ENCODE measurements at regions not wholly inside any gene's neighbourhood (a gene's known extent, or its start where the extent isn't known, plus 50 kb on each side); places are given as distances from the start of the nearest gene placed in this dataset.

DNA sequence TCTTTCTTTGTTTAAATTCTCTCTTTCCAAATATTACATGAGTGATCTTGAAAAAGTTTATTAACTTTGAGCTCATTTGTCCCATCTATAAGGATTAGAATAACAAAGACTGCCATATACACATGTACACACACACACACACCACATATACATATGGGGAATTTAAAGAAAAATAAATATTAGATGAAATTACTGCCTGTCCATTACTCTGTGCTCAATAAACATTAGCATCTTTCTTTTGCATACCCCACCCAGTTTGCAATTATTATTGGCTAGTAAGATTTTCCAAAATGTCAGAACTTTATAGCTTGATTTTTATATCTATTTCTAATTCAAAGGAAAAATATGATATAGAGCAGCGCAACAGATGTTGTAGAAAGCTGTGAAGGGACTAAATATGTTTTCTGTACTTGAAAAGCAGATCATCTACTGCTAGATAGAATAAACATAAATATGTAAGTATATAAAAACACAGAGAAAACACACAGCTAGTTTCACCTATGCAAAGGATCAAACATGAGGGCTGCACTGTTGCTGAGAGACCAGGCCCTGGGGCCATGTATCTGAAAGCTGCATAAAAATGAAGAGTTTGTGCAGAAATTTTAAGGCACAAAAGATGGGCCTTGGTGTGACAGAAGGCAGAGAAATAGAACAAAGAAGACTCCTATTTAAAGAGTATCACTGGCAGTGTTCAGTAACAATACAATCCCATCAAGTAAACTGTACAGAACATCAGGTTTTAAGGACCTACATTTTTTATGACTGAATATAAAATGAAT, 114.2 kb upstream of the NECTIN3 start:
- Histone ChIP-seq H3K4me1 (ENCODE audit: insufficient read depth, low read length) (no peaks in the 10 kb centered on the region), H3K9me3 (ENCODE audit: control insufficient read depth, insufficient read depth, low read length) (no peaks in the 10 kb centered on the region), H3K36me3 (ENCODE audit: insufficient read depth, low read length) (no peaks in the 10 kb centered on the region), H3K9ac (ENCODE audit: low read depth, low read length) (no peak overlapping the region)

DNA sequence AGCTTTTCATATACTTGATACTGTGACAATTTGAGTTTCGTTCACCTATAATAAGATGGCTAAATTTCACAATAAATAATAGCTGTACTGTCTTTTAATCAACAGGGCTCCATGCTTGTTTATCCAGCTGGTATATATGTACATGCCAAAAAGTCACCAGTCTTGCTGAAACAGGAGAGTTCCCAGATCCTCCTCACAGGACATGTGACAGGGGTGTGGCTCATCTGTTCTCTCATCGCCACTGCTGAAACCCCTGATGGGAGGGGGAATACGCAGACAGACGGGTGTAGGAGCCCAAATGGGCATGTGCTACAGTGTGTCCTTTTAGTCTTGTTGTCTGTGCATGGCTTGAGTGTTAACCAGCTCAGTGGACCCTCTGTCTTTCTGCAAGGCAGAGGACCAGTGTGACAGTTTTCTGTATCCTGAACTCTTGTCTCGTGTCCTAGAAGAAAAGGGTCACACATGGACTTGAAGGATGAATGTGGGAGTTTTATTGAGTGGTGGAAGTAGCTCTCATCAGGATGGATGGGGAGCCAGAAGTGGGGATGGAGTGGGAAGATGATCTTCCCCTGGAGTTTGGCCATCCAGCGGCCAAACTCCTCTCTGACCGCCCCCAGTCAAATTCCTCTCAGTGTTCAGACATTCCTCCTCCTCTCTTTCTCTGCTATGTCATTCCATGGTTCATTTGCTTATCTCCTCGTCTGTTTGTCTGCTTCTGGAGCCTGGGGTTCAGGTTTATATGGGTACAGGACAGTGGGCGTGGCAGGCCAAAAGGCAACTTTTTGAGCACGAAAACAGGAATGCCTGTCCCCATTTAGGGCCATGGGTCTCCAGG, 113.1 kb upstream of the NECTIN3 start:
- Histone ChIP-seq H3K9me3 (ENCODE audit: control insufficient read depth, insufficient read depth, low read length) (no peaks in the 10 kb centered on the region), H3K9ac (ENCODE audit: low read depth, low read length) (no peak overlapping the region), H3K36me3 (ENCODE audit: insufficient read depth, low read length) (no peaks in the 10 kb centered on the region), H3K4me1 (ENCODE audit: insufficient read depth, low read length) (no peaks in the 10 kb centered on the region)

DNA sequence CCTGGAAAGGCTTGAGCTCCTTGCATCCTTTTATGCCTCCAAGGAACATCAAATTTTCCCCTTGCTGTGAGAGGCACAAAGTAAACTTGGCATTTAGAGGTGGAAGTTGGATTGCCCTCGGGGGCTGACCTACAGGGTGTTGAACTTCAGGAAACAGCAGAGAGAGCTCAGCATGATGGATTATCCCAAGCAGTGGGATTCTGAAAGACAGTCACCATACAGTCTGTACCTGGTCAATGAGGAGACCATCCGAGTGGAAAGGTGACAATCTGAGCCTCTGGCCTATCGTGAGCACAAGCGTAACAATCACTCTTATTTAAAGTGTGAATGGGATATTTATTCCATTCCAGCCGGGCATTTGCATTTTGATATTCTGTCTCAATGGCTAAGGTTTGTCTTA, 105.6 kb upstream of the NECTIN3 start:
- no peaks in the 10 kb centered on the region; the same call in 1 of the 2 replicates for H3K36me3 ChIP-seq (ENCODE audit: insufficient read depth, low read length)
- no peaks in the 10 kb centered on the region for H3K4me1 ChIP-seq (ENCODE audit: insufficient read depth, low read length)
- peaks cover 36% of the 10 kb centered on the region for H3K9me3 ChIP-seq (ENCODE audit: control insufficient read depth, insufficient read depth, low read length)
- H3K9ac ChIP-seq (ENCODE audit: low read depth, low read length): no peak overlapping the region

DNA sequence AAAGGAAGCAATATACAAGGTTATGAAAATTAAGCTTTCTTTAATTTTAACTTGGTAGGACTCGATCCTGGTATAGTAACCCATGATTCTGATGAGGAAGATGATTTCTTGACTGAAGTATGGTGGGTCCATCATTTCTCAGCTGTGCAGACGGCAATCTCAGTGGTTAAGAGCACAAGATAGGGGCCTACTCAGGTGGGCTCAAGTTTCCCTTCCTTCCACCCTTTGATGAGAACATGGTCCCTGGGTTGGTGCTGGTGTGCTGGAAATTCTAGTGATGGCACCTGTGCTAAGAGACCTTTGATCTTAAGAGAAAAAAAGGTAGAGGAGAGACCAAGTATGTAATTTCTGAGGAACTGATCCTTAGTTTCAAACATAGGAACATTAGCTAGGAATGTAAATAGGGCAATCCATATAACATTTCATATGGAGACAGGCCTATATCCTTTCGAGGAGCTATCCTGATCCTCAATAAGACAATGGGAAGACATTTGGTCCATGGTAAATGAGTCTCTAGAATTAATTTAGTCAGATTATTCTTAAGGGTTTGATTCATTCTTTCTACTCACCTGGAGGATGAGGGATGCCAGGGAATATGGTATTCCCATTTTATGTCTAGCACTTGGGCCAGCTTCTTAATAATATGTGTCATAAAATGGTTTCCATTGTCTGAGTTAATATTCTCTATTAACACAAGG, 104.5 kb upstream of the NECTIN3 start:
- Histone ChIP-seq H3K9me3 (ENCODE audit: control insufficient read depth, insufficient read depth, low read length) (peaks cover 41% of the 10 kb centered on the region), H3K9ac (ENCODE audit: low read depth, low read length) (no peak overlapping the region), H3K36me3 (ENCODE audit: insufficient read depth, low read length) (no peaks in the 10 kb centered on the region; the same call in 1 of the 2 replicates), H3K4me1 (ENCODE audit: insufficient read depth, low read length) (no peaks in the 10 kb centered on the region)

DNA sequence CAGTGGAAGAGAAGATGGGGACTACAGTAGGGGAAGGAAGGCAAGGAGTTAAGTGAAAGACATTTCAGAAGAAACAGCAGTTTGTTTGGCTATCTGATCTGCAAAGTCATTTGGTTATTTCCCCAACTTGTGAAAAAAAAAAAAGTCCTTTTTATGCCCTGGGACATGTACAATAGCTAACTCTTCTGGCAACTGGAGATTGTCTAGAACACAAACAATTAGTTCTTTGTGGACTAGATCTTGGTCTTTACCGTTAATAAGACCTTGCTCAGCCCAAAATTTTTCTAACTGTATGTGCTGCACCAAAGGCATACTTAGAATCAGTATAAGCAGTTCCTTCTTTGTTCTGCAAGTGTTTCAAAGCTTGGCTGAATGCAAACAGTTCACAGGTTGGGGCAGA, 103.5 kb upstream of the NECTIN3 start:
- no peak overlapping the region for H3K9ac ChIP-seq (ENCODE audit: low read depth, low read length)
- H3K4me1 ChIP-seq (ENCODE audit: insufficient read depth, low read length): no peaks in the 10 kb centered on the region
- no peaks in the 10 kb centered on the region; the same call in 1 of the 2 replicates for H3K36me3 ChIP-seq (ENCODE audit: insufficient read depth, low read length)
- H3K9me3 ChIP-seq (ENCODE audit: control insufficient read depth, insufficient read depth, low read length): peaks cover 41% of the 10 kb centered on the region

DNA sequence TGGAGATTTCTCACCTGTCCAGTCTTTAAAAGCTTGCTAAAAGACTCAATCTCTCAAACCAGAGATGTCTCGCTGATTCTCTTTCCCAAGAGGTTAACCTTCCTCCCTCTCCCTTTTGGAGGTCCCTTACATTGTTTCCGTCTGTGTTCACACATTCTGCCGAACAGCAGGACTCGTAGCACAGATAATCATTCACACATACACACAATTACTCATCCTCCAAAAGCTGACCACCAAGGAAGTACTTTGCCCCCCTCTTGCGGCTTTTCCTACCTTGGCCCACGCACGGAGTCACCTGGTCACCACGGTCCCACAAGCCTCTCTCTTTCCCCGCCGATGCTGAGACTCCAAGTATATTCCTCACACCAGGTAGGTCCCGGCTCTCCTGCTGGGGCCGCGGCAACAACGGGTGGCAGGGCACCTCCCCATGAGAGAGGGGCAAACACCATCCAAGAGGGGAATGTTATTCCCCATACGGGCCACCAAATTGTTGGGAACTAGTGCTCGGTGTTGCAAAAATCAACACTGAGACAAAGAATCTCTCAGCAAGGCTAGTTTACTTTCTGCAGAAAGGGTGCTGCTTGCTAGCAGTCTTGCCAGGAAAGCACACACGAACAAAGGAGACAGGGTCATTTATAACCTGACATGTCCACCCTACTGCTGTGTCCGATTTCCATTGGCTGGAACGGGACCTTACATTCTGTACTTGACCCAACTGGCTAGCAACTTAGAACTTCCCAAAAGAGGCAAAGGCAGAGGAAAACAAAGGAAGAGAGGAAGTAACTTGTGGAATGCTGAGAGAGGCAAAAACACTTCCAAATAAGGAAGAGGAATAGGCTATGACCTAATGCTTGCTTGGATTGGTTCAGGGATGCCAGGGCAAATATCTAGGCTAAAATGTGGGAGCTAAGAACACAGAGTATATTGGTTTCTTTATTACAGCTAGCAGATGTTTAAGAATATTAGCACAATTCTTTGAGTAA, 102.1 kb upstream of the NECTIN3 start:
- peaks cover 36% of the 10 kb centered on the region for H3K9me3 ChIP-seq (ENCODE audit: control insufficient read depth, insufficient read depth, low read length)
- no peak overlapping the region for H3K9ac ChIP-seq (ENCODE audit: low read depth, low read length)
- H3K36me3 ChIP-seq (ENCODE audit: insufficient read depth, low read length): no peaks in the 10 kb centered on the region
- H3K4me1 ChIP-seq (ENCODE audit: insufficient read depth, low read length): no peaks in the 10 kb centered on the region

DNA sequence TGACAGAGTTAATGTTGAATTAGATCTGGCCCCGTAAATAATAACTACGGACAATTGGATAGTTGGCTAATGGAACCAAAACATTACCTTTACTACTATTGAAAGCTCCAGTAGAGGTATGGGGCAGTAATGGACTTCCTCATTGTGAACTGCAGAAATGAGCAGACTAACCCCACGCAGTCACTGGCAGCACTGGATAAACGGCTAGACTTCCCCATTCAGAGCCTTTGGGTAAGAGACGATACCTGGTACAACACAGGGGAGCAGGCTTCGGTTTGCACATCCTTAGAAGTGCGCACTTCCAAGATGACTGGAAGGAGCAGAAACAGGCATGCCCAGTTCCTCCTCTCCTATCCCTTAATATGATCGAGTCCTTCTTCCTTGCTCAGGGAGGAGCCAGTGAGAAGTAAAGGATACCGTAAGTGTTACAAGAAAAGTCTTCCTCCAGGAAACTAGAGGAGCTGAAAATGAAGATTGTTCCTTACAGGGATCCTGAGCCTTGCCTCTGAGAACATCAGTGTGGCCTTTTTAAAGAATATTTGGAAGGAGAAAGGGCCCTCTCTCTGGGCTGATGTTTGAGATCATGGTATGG, 100.5 kb upstream of the NECTIN3 start:
- Histone ChIP-seq H3K9me3 (ENCODE audit: control insufficient read depth, insufficient read depth, low read length) (peaks cover 24% of the 10 kb centered on the region), H3K4me1 (ENCODE audit: insufficient read depth, low read length) (no peaks in the 10 kb centered on the region), H3K9ac (ENCODE audit: low read depth, low read length) (no peak overlapping the region), H3K36me3 (ENCODE audit: insufficient read depth, low read length) (no peaks in the 10 kb centered on the region)

DNA sequence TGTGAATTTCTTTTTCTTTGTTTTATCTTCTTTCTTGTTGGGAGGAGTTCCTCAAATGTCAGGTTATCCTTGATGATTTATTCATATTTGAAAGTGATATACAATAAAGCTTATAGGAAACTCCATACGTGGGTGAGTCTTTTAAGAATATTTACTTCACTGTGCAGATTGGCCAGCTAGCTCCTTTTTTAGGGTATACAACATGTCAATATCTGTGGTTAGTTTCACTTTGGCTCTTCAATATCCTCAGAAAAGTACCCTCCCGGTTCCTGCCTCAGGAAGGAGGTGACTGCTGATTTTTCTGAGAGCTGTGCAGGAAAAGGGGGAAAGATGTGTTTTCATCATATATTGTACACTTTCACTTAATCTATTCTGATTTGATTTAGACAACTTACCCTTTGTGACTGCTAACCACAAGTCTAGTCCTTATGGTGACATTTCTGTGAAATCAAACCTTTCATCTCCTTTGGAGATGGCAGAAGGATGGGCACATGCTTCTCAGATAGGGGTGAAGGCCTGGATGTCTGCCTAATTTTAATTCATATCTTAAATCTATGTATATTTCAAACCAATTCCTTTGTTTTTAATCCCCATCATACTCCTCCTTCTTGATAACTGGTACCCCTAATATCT, 98.2 kb upstream of the NECTIN3 start:
- no peaks in the 10 kb centered on the region for H3K36me3 ChIP-seq (ENCODE audit: insufficient read depth, low read length)
- no peak overlapping the region for H3K9ac ChIP-seq (ENCODE audit: low read depth, low read length)
- H3K4me1 ChIP-seq (ENCODE audit: insufficient read depth, low read length): no peaks in the 10 kb centered on the region
- peaks cover 23% of the 10 kb centered on the region for H3K9me3 ChIP-seq (ENCODE audit: control insufficient read depth, insufficient read depth, low read length)

DNA sequence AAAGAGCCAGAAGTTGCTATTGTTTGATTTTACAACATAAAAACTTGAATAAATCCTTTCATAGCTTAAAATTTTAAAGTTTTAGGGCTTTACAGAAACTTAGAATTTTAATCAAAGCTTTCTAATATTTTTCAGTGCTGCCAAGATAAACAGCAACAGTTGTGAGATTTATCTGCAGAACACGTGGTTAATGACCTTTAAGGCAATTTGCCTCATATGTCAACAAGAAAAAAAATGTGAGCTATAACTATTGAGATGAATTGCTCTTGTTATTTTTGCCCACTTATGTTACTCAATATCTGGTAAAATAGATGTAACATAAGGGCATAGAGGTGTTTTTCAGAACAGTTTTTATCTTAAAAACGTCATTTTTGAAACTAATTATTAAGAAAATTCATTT, 96.7 kb upstream of the NECTIN3 start:
- no peaks in the 10 kb centered on the region for H3K4me1 ChIP-seq (ENCODE audit: insufficient read depth, low read length)
- H3K9ac ChIP-seq (ENCODE audit: low read depth, low read length): no peak overlapping the region
- peaks cover 12% of the 10 kb centered on the region for H3K9me3 ChIP-seq (ENCODE audit: control insufficient read depth, insufficient read depth, low read length)
- no peaks in the 10 kb centered on the region for H3K36me3 ChIP-seq (ENCODE audit: insufficient read depth, low read length)

DNA sequence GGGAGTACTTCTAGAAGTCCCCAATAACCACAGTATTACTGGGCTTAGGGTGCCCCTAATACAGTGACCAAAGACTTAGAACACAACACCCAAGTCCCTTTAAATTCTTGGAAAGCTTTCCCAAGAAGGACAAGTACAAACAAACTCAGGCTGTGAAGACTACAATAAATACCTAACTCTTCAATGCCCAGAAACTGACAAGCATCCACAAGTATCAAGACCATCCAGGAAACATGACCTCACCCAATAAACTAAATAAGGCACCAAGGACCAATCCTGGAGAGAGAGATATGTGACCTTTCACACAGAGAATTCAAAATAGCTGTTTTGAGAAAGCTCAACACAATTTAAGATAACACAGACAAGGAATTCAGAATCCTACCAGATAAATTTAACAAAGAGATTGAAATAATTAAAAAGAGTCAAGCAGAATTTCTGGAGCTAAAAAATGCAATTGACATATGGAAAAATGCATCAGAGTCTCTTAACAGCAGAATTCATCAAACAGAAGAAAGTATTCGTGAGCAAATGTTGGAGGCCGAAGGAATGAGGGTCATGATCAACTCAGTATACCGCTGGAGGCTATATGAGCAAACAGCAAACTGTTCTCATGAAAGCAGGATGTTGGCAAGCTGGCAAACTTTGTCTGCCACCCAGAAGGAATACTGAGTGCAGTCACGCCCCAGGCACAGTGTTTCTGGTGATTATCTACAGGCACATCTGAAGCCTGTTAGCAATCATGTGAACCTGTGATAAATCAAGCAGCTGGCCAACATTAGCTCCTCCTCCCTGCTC, 87.0 kb upstream of the NECTIN3 start:
- Histone ChIP-seq H3K9me3 (ENCODE audit: control insufficient read depth, insufficient read depth, low read length) (no peaks in the 10 kb centered on the region), H3K9ac (ENCODE audit: low read depth, low read length) (no peak overlapping the region), H3K4me1 (ENCODE audit: insufficient read depth, low read length) (no peaks in the 10 kb centered on the region), H3K36me3 (ENCODE audit: insufficient read depth, low read length) (no peaks in the 10 kb centered on the region)

DNA sequence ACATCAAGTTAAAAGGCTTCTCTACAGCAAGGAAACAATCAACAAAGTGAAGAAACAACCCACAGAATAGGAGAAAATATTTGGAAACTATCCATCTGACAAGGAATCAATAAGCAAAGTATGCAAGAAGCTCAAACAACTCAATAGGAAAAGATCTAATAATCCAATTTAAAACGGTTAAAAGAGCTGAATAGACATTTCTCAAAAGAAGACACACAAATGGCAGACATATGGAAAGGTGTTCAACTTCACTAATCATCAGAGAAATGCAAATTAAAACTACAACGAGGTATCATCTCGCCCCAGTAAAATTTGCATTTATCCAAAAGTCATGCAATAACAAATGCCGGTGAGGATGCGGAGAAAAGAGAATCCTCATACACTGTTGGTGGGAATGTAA, 82.2 kb upstream of the NECTIN3 start:
- H3K9me3 ChIP-seq (ENCODE audit: control insufficient read depth, insufficient read depth, low read length): no peaks in the 10 kb centered on the region
- no peaks in the 10 kb centered on the region for H3K4me1 ChIP-seq (ENCODE audit: insufficient read depth, low read length)
- no peak overlapping the region for H3K9ac ChIP-seq (ENCODE audit: low read depth, low read length)
- no peaks in the 10 kb centered on the region for H3K36me3 ChIP-seq (ENCODE audit: insufficient read depth, low read length)

DNA sequence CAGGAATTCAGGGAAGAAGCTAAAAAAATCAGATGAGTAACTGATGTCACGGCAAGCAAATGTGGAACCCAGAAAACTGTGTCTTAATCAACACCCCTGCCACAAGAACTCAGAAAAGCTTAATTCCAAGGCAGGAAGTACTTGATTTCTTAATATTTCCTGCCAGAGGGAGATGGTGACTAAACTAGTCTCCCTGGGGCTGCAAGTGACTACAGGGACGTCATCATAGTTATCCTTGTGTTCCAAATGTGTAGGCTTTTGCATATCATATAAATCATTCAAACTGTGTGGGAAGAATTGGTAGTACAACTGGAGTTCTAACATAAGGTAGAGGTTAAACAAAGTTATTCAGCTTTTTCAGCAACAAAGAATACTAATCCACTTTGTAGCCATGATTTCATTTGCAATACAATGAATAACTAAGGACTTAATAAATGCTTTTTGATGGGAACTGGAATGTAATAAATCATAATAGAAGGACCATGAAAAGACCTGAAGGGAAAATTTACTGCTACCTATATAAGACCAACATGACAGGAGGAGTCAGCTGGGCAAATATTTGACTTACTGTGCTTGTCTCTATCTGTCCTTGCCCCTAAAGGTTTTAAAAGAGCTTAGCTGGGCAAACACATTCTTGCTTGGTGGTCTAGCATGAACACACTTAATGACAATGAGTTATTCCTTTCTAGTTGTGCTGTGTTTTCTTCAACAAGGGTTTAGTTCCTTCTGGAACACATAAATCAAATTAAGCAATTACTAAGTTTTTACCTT, 76.0 kb upstream of the NECTIN3 start:
- Histone ChIP-seq H3K4me1 (ENCODE audit: insufficient read depth, low read length) (no peaks in the 10 kb centered on the region), H3K9me3 (ENCODE audit: control insufficient read depth, insufficient read depth, low read length) (no peaks in the 10 kb centered on the region), H3K9ac (ENCODE audit: low read depth, low read length) (no peak overlapping the region)

More for the DNA sequence above, 76.0 kb upstream of the NECTIN3 start:
- H3K36me3 ChIP-seq (ENCODE audit: insufficient read depth, low read length): no peaks in the 10 kb centered on the region
